SK-N-SH treated with all-trans-retinoic acid at 6 μM for 48 hours (cell line): ENCODE measurements at regions not wholly inside any gene's neighbourhood (a gene's known extent, or its start where the extent isn't known, plus 50 kb on each side); places are given as distances from the start of the nearest gene placed in this dataset.

Experiments used
- ARNTL ChIP-seq: fragments of 450-650 bp; formaldehyde crosslinking; IDR thresholded peaks from 2 replicates; pipeline ENCODE4 v1.5.0; 2020; ENCODE audit warnings: low read depth, mild to moderate bottlenecking, moderate library complexity, borderline replicate concordance
- SNAI2 ChIP-seq: fragments of 250-450 bp; sonication (Bioruptor Pico); IDR thresholded peaks from 2 replicates; pipeline ENCODE4 v1.5.0; 2020; ENCODE audit warnings: mild to moderate bottlenecking, moderate library complexity
- ZFP30 ChIP-seq: fragments of 450-650 bp; formaldehyde crosslinking; IDR thresholded peaks from 2 replicates; pipeline ENCODE4 v1.5.0; 2022; ENCODE audit warnings: mild to moderate bottlenecking, moderate library complexity
- ZNF565 ChIP-seq: fragments of 450-650 bp; formaldehyde crosslinking; conservative IDR thresholded peaks from 2 replicates; pipeline ENCODE4 v1.5.0; 2020; ENCODE audit warnings: low read depth, mild to moderate bottlenecking, moderate library complexity
- ZNF8 ChIP-seq: fragments of 450-650 bp; formaldehyde crosslinking; IDR thresholded peaks from 2 replicates; pipeline ENCODE4 v1.5.0; 2020; ENCODE audit warnings: mild to moderate bottlenecking, moderate library complexity
- TF ChIP-seq, protein P1 (sequence below): fragments of 250-450 bp; sonication (Bioruptor Pico); IDR thresholded peaks from 2 replicates; pipeline ENCODE4 v1.8.0; 2021; ENCODE audit warnings: low read depth, mild to moderate bottlenecking, moderate library complexity, borderline replicate concordance

DNA sequence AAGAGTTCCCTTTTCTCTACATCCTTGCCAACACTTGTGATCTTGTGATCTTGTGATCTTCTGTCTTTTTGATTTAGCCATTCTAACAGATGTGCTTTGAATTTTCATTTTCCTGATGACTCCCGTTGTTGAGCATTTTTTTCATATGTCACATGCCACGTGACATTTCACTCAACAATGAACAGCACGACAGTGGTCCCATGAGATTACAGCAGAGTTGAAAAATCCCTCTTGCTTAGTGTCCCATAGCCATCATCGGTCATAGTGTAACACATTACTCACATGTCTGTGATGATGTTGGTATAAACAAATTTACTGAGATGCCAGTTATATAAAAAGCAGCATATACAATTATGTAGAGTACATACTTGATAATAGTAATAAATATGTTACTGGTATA is 256.1 kb upstream of the OBI1 start:
- no peak for TF ChIP-seq ARNTL (CRISPR knock-in tag)
- TF ChIP-seq, protein P1, sequence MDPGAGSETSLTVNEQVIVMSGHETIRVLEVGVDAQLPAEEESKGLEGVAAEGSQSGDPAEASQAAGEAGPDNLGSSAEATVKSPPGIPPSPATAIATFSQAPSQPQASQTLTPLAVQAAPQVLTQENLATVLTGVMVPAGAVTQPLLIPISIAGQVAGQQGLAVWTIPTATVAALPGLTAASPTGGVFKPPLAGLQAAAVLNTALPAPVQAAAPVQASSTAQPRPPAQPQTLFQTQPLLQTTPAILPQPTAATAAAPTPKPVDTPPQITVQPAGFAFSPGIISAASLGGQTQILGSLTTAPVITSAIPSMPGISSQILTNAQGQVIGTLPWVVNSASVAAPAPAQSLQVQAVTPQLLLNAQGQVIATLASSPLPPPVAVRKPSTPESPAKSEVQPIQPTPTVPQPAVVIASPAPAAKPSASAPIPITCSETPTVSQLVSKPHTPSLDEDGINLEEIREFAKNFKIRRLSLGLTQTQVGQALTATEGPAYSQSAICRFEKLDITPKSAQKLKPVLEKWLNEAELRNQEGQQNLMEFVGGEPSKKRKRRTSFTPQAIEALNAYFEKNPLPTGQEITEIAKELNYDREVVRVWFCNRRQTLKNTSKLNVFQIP: no peak
- no peak for TF ChIP-seq ZNF8 (CRISPR knock-in tag)
- no peak for TF ChIP-seq SNAI2
- no peak for TF ChIP-seq ZNF565 (CRISPR knock-in tag)
- no peak for TF ChIP-seq ZFP30 (CRISPR knock-in tag)
